SK-N-MC (cell line): ENCODE measurements at regions not wholly inside any gene's neighbourhood (a gene's known extent, or its start where the extent isn't known, plus 50 kb on each side); places are given as distances from the start of the nearest gene placed in this dataset.
"Not testable (repeated sequence)": the region's sequence is repeated elsewhere in the genome, so short reads cannot be mapped to it uniquely, and the experiment has no call there.

ENCODE experiments used
- FOXP2 ChIP-seq: optimal IDR thresholded peaks from 2 replicates; pipeline ENCODE3; 2011; ENCODE audit warnings: mild to moderate bottlenecking, moderate library complexity; ENCODE audit not compliant: insufficient read depth; ENCODE audit errors: extremely low read length, control extremely low read depth
- POLR2AphosphoS5 ChIP-seq: IDR thresholded peaks from 2 replicates; pipeline ENCODE4 v1.6.1; 2012; ENCODE audit warnings: mild to moderate bottlenecking, low read depth, low read length, borderline replicate concordance

GRCh38 chr11:134941936-134942600, 530.0 kb upstream of the B3GAT1 start:
- TF ChIP-seq POLR2AphosphoS5, FOXP2: not testable (repeated sequence)
